ENCODE measurements at regions not wholly inside any gene's neighbourhood (a gene's known extent, or its start where the extent isn't known, plus 50 kb on each side); places are given as distances from the start of the nearest gene placed in this dataset.

GRCh38 chr5:158644301-158644700 lies 455.4 kb downstream of the EBF1 start:
- DNase-seq, result no peak

GRCh38 chr5:158643840-158644239 lies 455.9 kb downstream of the EBF1 start:
- no peak for DNase-seq
- ATAC-seq, result no peak

More at GRCh38 chr5:158644301-158644700, 455.4 kb downstream of the EBF1 start:
- ATAC-seq, result no peak

- no peak for DNase-seq
- ATAC-seq, result no peak
These were observed 456.8 kb downstream of the EBF1 start for GRCh38 chr5:158642879-158643278.

GRCh38 chr5:158641016-158641415 lies 458.7 kb downstream of the EBF1 start:
- DNase-seq, result no peak

GRCh38 chr5:158640593-158640980 lies 459.1 kb downstream of the EBF1 start:
- DNase-seq (no peak), ATAC-seq (no peak)

More at GRCh38 chr5:158641016-158641415, 458.7 kb downstream of the EBF1 start:
- ATAC-seq, result no peak

- ATAC-seq (no peak), DNase-seq (no peak)
These were observed 459.7 kb downstream of the EBF1 start for GRCh38 chr5:158639881-158640592.

- no peak for ATAC-seq
- no peak for DNase-seq
These were observed 461.3 kb downstream of the EBF1 start for GRCh38 chr5:158638396-158638795.

- no peak for ATAC-seq
- no peak for DNase-seq
These were observed 462.7 kb downstream of the EBF1 start for GRCh38 chr5:158637039-158637438.

- DNase-seq, result no peak
- no peak for ATAC-seq
These were observed 464.2 kb downstream of the EBF1 start for GRCh38 chr5:158635565-158635964.

- DNase-seq, result no peak
- no peak for ATAC-seq
These were observed 465.0 kb downstream of the EBF1 start for GRCh38 chr5:158634714-158635113.

GRCh38 chr5:158629591-158630312 lies 470.0 kb downstream of the EBF1 start:
- no peak for DNase-seq
- no peak for ATAC-seq

GRCh38 chr5:158626718-158627117 lies 473.0 kb downstream of the EBF1 start:
- ATAC-seq (no peak), DNase-seq (no peak)

GRCh38 chr5:158623971-158624370 lies 475.7 kb downstream of the EBF1 start:
- ATAC-seq, result no peak
- DNase-seq, result no peak

- DNase-seq (no peak), ATAC-seq (no peak)
These were observed 478.3 kb downstream of the EBF1 start for GRCh38 chr5:158621391-158621790.

- ATAC-seq (no peak), DNase-seq (no peak)
These were observed 480.5 kb downstream of the EBF1 start for GRCh38 chr5:158619083-158619788.

- DNase-seq (no peak), ATAC-seq (no peak)
These were observed 481.5 kb downstream of the EBF1 start for GRCh38 chr5:158618256-158618655.

- no peak for ATAC-seq
- no peak for DNase-seq
These were observed 483.0 kb downstream of the EBF1 start for GRCh38 chr5:158616707-158617106.

GRCh38 chr5:158614951-158615350 lies 484.8 kb downstream of the EBF1 start:
- no peak for DNase-seq
- ATAC-seq, result no peak

- DNase-seq (no peak), ATAC-seq (no peak)
These were observed 488.1 kb downstream of the EBF1 start for GRCh38 chr5:158611581-158611980.

GRCh38 chr5:158610051-158610415 lies 489.7 kb downstream of the EBF1 start:
- no peak for DNase-seq
- ATAC-seq, result no peak

- ATAC-seq (no peak), DNase-seq (no peak)
These were observed 490.2 kb downstream of the EBF1 start for GRCh38 chr5:158609333-158610050.

- no peak for ATAC-seq
- DNase-seq, result no peak
These were observed 492.6 kb downstream of the EBF1 start for GRCh38 chr5:158607088-158607487.

- no peak for ATAC-seq
- no peak for DNase-seq
These were observed 493.5 kb downstream of the EBF1 start for GRCh38 chr5:158606233-158606632.

Measured in stimulated activated naive CD8-positive, alpha-beta T cell treated with anti-CD3 and anti-CD28 coated beads, Interleukin-15, Interleukin-2, amounts not matched to agents 100 U/mL and 50 U/mL, for 24 hours (primary cell).